ENCODE measurements at regions not wholly inside any gene's neighbourhood (a gene's known extent, or its start where the extent isn't known, plus 50 kb on each side); places are given as distances from the start of the nearest gene placed in this dataset.

- DNase-seq (ENCODE audit: low spot score) (no peak), FAIRE-seq (no peak)
These were observed 125.6 kb upstream of the PRNP start for GRCh38 chr20:4560667-4561066.

- DNase-seq (ENCODE audit: low spot score) (no peak), FAIRE-seq (no peak)
These were observed 126.3 kb upstream of the PRNP start for GRCh38 chr20:4559906-4560305.

- FAIRE-seq, result no peak
- DNase-seq (ENCODE audit: low spot score), result no peak
These were observed 127.2 kb upstream of the PRNP start for GRCh38 chr20:4559106-4559505.

GRCh38 chr20:4556781-4557180, 129.5 kb upstream of the PRNP start:
- no peak for FAIRE-seq
- no peak for DNase-seq (ENCODE audit: low spot score)

GRCh38 chr20:4555188-4555890, 130.9 kb upstream of the PRNP start:
- no peak for FAIRE-seq
- DNase-seq (ENCODE audit: low spot score), result peak; percentile 22

- DNase-seq (ENCODE audit: low spot score) (no peak), FAIRE-seq (no peak)
These were observed 131.9 kb upstream of the PRNP start for GRCh38 chr20:4554346-4554745.

GRCh38 chr20:4552075-4552640, 134.1 kb upstream of the PRNP start:
- no peak for DNase-seq (ENCODE audit: low spot score)
- no peak for FAIRE-seq

GRCh38 chr20:4550740-4551139, 135.5 kb upstream of the PRNP start:
- DNase-seq (ENCODE audit: low spot score), result peak; percentile 12
- no peak for FAIRE-seq

GRCh38 chr20:4549711-4550259, 136.5 kb upstream of the PRNP start:
- FAIRE-seq (no peak), DNase-seq (ENCODE audit: low spot score) (no peak)

- DNase-seq (ENCODE audit: low spot score) (no peak), FAIRE-seq (no peak)
These were observed 137.7 kb upstream of the PRNP start for GRCh38 chr20:4548552-4548951.

GRCh38 chr20:4546786-4547185, 139.5 kb upstream of the PRNP start:
- FAIRE-seq (no peak), DNase-seq (ENCODE audit: low spot score) (peak; percentile 72)

- FAIRE-seq, result no peak
- DNase-seq (ENCODE audit: low spot score), result no peak
These were observed 139.9 kb upstream of the PRNP start for GRCh38 chr20:4546342-4546741.

GRCh38 chr20:4545526-4545925, 140.7 kb upstream of the PRNP start:
- FAIRE-seq, result no peak
- DNase-seq (ENCODE audit: low spot score), result no peak

- FAIRE-seq (no peak), DNase-seq (ENCODE audit: low spot score) (no peak)
These were observed 141.5 kb upstream of the PRNP start for GRCh38 chr20:4544765-4545164.

- no peak for FAIRE-seq
- no peak for DNase-seq (ENCODE audit: low spot score)
These were observed 144.0 kb upstream of the PRNP start for GRCh38 chr20:4542270-4542669.

- FAIRE-seq (no peak), DNase-seq (ENCODE audit: low spot score) (no peak)
These were observed 151.9 kb upstream of the PRNP start for GRCh38 chr20:4534315-4534714.

GRCh38 chr20:4533368-4534133, 152.7 kb upstream of the PRNP start:
- no peak for DNase-seq (ENCODE audit: low spot score)
- no peak for FAIRE-seq

GRCh38 chr20:4532772-4533171, 153.5 kb upstream of the PRNP start:
- DNase-seq (ENCODE audit: low spot score), result no peak

GRCh38 chr20:4524792-4525191, 161.5 kb upstream of the PRNP start:
- DNase-seq (ENCODE audit: low spot score) (no peak), FAIRE-seq (no peak)

More at GRCh38 chr20:4532772-4533171, 153.5 kb upstream of the PRNP start:
- no peak for FAIRE-seq

- DNase-seq (ENCODE audit: low spot score), result no peak
- FAIRE-seq, result no peak
These were observed 161.9 kb upstream of the PRNP start for GRCh38 chr20:4524307-4524706.

- DNase-seq (ENCODE audit: low spot score) (no peak), FAIRE-seq (no peak)
These were observed 163.9 kb upstream of the PRNP start for GRCh38 chr20:4522310-4522709.
